Rectal smooth muscle tissue (tissue), 1 donor: ENCODE measurements at regions not wholly inside any gene's neighbourhood (a gene's known extent, or its start where the extent isn't known, plus 50 kb on each side); places are given as distances from the start of the nearest gene placed in this dataset.

ENCODE experiments used
- H3K27ac ChIP-seq: one replicate; pipeline ENCODE4 v1.7.0; 2013; ENCODE audit warnings: low read depth, low read length, inconsistent platforms
- H3K27me3 ChIP-seq: one replicate; pipeline ENCODE4 v1.7.0; 2013; ENCODE audit warnings: low read length; ENCODE audit not compliant: control insufficient read depth, insufficient read depth
- H3K36me3 ChIP-seq: one replicate; pipeline ENCODE4 v1.7.0; 2013; ENCODE audit warnings: low read length; ENCODE audit not compliant: control insufficient read depth, insufficient read depth
- H3K4me1 ChIP-seq: one replicate; pipeline ENCODE4 v1.7.0; 2013; ENCODE audit warnings: low read length; ENCODE audit not compliant: control insufficient read depth, insufficient read depth
- H3K4me3 ChIP-seq: one replicate; pipeline ENCODE4 v1.7.0; 2013; ENCODE audit warnings: low read length
- H3K9ac ChIP-seq: one replicate; pipeline ENCODE4 v1.7.0; 2013; ENCODE audit warnings: low read length

DNA sequence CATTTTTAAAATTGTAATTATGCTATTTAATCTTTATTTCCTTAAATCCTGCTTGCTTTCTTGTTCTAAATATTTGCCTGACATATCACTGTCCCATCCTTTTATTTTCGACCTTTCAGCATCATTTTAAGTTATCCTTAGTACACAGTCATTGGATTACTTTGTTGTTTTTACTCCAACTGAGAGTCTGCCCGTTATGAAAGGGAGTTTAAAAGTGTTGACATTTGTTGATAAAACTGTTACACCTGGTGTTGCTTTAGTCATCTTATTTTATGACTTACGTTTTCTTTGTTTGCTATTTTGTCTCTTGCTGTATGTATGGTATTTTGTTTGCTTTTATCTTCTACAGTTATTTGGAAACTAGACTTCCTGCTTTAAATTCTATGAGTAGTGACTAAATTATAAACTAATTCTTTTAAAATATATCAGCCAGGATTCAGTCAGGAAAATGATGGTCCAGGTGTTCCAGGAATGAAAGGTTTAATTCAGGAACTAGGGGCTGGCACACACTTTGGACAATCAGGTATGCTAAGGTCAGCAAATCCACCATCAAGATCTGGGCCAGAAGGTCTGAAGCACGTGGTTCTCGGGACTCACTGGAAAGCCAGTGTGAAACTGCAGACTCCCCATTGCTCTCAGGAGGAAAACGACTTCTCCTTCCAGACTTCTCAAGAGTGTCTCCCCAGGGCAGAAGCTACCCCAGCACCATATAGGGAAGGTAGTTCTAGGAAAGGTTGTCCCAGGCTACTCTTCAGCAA is 86.0 kb downstream of the RASSF10 start:
- Histone ChIP-seq H3K27ac (no peak overlapping the region), H3K36me3 (no peaks in the 10 kb centered on the region), H3K4me1 (no peaks in the 10 kb centered on the region), H3K27me3 (no peaks in the 10 kb centered on the region), H3K4me3 (no peak overlapping the region), H3K9ac (no peak overlapping the region)

DNA sequence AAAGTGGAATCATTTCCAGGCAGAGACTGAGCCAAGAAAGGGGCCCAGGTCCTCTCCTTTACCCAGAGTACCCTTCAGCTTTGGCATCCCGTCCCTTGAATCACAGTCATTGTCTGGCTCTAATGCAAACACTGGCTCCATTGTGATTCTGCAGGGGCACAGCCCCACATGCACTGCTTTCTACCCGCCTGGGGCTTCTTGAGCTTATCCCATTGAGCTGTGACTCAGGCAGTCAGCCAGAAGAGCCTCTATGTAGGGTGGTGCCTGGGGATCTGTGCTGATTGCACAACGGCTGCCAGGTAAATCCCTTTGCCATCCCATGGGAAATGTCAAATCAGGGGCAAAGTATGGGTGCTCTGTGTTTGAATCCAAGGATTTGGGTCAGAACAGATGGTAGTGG is 88.9 kb downstream of the RASSF10 start:
- Histone ChIP-seq H3K27ac (no peak overlapping the region), H3K4me3 (no peak overlapping the region), H3K27me3 (no peaks in the 10 kb centered on the region)

DNA sequence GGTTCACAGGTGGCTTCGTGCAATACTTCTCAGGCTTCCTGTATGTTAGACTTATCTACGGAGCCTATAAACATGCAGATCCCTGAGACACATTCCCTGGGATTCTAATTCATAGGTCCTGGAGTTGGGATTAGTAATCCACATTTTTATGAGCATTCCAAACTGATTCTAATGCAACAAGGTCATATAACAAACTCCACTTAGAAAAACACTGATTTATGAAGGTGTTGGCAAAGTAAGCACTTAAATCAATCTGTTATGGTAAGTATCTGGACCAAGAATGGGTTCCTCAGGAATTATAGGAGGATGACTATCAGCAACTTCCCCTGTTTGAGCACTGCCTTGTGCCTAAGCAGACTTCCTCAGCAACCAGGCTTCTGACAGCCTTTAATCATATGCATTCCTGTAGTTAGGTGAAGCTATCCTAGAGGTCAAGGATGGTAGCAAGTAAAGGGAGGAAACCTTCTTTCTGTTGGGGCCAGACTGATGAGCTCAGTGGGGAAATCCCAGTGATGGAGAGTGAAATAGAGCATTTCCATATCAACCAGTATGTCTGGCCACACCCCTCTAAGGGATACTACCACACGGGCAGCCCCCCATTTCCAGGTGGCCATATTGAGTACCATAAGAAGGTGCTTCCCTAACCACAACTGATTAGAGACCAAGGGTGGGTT is 89.6 kb downstream of the RASSF10 start:
- Histone ChIP-seq H3K9ac (no peak overlapping the region), H3K27ac (no peak overlapping the region), H3K4me3 (no peak overlapping the region), H3K27me3 (no peaks in the 10 kb centered on the region), H3K36me3 (no peaks in the 10 kb centered on the region), H3K4me1 (no peaks in the 10 kb centered on the region)

More for the DNA sequence above, 88.9 kb downstream of the RASSF10 start:
- no peaks in the 10 kb centered on the region for H3K4me1 ChIP-seq
- H3K36me3 ChIP-seq, result no peaks in the 10 kb centered on the region
- H3K9ac ChIP-seq, result no peak overlapping the region

DNA sequence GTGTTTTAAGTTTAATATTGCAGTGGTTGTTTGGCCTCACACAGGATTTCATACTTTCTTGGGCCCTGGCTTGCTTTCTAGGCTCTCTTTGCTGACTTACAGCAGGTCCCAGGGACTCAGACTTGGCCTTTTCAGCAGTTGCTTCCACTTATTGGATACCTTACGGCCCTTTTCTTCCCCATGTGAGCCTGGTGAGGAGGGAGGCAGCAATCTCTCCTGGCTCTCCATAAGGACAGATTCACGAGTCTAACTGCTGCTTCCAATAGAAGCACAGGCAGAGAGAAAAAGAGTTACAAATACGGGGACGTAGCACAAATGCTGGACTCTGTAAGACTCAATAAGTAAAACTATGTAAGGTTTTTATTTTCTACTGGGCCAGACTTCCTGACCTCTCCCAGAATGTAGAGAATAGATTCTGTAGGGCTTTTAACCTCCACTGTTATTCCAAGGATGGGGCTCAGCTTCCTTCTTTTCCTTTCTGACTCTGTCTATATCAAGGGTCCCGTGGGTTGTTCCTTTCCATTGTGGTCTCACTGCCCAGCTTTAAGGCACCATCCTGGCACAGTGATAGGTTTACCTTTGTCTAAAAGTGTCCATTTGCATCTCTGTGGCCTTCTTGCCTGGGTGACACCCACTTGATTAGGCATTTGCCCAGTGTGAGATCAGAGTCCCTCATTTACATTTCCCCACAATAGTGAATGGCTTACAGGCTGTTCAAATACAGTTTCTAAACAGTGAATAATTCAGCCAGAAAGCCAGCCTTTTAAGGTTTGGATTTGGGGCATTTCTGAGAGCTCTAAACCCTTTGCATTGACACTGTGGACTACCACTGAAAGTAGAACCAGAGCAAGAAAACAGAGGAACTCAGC is 92.8 kb downstream of the RASSF10 start:
- no peaks in the 10 kb centered on the region for H3K4me1 ChIP-seq
- H3K4me3 ChIP-seq, result no peak overlapping the region
- H3K27me3 ChIP-seq, result no peaks in the 10 kb centered on the region
- H3K9ac ChIP-seq, result no peak overlapping the region
- no peaks in the 10 kb centered on the region for H3K36me3 ChIP-seq
- no peak overlapping the region for H3K27ac ChIP-seq

DNA sequence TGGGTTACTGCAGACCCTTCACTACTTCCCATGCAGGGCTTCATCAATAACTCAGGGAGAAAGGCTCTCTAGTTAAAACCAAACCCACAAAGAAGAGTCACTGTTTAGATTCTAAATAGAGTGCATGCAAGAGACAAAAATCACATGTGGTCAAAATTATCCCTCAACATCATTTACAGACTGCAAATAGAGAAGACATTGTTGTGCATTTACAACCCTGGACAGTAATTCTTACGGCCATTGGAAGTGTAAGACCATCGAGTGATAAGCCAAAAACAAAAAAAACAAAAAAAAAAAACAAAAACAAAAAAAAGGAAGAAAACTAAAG is 93.4 kb downstream of the RASSF10 start:
- Histone ChIP-seq H3K4me1 (no peaks in the 10 kb centered on the region), H3K9ac (no peak overlapping the region), H3K27me3 (no peaks in the 10 kb centered on the region), H3K4me3 (no peak overlapping the region), H3K36me3 (no peaks in the 10 kb centered on the region), H3K27ac (no peak overlapping the region)

DNA sequence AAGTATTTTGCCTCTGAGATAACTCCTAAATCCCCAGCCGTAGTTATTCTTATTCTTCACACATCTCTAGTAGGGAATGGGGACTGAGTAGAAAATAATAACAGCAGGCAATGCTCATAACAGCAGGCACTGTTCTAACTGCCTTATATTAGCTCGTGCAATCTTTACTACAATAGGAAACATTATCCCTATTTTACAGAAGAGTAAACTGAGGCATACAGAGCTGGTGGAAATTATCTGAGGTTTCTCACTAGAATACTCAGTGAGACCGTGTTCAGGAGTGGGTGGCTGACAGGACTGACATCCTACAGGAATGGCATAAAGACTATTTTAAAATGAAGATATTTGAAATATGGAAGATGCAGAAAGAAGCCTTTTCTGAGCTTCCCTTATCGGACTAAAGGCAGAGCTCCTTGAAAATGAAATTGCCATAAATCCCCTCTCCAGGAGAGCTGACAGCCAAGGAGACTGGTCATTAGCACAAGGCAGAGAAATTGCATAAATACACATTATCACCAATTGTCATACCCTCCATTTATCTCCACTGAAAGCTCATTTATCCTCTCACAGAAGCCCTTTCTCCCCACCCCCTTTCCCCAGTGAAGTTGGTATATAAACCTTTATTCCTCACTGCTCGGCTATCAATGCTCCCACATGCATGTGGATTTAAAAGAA is 93.9 kb downstream of the RASSF10 start:
- Histone ChIP-seq H3K27ac (no peak overlapping the region), H3K4me1 (no peaks in the 10 kb centered on the region), H3K4me3 (no peak overlapping the region), H3K9ac (no peak overlapping the region), H3K27me3 (no peaks in the 10 kb centered on the region), H3K36me3 (no peaks in the 10 kb centered on the region)

DNA sequence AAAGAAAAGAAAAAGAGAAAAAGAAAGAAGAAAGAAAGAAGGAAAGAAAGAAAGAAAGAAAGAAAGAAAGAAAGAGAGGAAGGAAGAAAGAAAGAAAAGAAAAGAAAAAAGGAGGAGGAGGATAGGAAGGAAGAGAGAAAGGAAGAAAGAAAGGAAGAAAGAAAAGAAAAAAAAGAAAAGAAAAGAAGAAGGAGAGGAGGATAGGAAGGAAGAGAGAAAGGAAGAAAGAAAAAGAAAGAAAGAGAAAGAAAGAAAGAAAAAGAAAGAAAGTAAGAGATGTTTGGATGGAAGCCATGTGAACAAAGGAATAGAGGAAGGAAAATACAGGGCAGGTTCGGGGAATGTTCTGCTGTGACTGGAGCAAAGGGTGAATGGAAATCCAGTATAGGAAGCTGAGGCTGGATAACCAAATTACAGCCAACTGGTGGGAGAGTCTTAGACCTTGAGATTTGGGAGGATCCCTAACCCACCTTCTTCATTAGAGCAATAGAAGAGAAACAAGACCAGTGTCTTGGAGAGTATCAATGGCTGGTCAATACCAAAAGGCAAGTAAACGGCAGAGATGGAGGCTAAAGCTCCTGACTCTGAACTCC is 94.9 kb downstream of the RASSF10 start:
- Histone ChIP-seq H3K4me3 (no peak overlapping the region), H3K9ac (no peak overlapping the region), H3K27me3 (no peaks in the 10 kb centered on the region), H3K4me1 (no peaks in the 10 kb centered on the region), H3K36me3 (no peaks in the 10 kb centered on the region), H3K27ac (no peak overlapping the region)

DNA sequence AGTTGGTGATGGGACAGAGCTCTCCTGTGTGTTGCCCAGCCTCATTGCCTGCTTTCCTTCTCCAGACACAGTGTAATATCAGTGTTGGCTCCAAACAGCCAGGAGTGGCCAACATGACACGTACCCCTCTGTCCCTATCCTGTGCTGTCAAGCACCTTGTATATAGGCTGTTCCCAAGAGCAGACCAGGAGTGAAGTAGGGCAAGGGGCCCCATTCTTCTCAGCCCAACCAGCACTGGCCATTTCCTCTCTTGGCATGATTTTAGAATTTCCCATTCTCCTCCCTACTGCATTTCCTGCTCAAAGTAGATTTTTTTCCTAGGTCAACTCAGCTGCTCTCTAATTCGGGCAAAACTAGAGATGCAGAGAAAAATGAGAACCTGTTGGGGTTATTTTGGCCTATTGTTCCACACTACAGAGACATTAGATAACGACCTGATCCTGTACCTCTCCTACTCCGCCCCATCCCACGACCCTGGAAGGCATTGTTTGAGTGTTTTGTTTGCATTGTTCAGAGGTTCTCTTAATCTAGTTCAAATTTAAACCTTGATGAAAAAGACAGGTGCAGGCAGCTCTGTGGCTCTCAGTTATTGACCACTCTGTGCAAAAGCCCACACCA is 95.6 kb downstream of the RASSF10 start:
- H3K27ac ChIP-seq, result no peak overlapping the region
- H3K4me1 ChIP-seq, result no peaks in the 10 kb centered on the region
- H3K36me3 ChIP-seq, result no peaks in the 10 kb centered on the region
- no peak overlapping the region for H3K4me3 ChIP-seq
- H3K27me3 ChIP-seq, result no peaks in the 10 kb centered on the region
- no peak overlapping the region for H3K9ac ChIP-seq

DNA sequence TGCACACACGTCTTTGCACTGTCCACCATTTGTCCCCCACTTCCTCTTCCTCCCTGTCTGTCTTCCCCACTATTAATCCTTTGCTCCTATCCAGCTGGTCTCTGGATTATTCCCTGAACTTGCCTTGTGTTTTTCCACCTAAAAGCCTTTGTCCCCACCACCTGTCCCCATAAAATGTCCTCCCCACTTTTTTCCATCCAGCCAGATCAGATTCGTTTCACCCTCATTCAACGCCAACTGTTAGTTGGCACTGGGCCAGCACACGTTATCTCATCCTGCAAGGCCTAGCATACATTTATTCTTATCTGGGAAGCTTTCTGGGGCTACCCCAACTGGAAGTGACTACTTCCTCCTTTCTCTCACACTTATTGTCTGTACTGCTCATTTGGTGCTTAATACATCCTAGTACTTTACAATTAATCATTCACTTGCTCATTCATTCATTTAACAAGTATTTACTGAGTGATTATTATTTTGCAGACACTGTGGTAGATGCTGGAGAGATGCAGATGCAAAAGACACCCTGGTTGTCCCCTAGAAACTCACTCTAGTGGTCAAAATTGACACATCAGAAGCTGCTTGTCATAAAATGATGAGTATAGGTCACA is 96.2 kb downstream of the RASSF10 start:
- Histone ChIP-seq H3K27me3 (no peaks in the 10 kb centered on the region), H3K4me1 (no peaks in the 10 kb centered on the region), H3K4me3 (no peak overlapping the region), H3K27ac (no peak overlapping the region), H3K36me3 (no peaks in the 10 kb centered on the region), H3K9ac (no peak overlapping the region)

DNA sequence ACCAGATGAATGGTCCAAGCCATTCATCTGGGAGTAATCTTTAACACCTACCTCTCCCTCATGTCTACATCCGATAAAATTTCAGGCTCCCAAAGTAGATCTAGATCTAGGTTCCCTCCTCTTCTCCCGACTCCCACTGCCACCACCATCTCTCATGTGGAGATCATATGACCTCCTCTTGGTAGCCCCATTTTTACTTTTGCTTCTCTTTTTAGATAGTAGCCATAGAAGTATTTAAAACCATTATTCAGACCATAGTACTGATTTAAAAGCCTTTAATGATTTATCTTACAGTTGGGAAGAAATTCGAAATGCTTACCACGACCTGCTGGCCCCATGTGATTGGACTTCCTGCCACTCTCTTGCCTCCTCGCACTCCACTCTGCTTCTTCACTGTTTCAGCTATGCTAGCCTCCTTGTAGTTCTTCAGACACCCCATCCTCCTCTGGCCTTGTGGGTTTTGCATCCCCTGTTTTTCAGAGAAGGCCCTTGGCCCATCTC is 98.5 kb downstream of the RASSF10 start:
- H3K27ac ChIP-seq, result no peak overlapping the region
- no peaks in the 10 kb centered on the region for H3K27me3 ChIP-seq
- no peak overlapping the region for H3K4me3 ChIP-seq
- no peak overlapping the region for H3K9ac ChIP-seq
- H3K4me1 ChIP-seq, result no peaks in the 10 kb centered on the region
- no peaks in the 10 kb centered on the region for H3K36me3 ChIP-seq

DNA sequence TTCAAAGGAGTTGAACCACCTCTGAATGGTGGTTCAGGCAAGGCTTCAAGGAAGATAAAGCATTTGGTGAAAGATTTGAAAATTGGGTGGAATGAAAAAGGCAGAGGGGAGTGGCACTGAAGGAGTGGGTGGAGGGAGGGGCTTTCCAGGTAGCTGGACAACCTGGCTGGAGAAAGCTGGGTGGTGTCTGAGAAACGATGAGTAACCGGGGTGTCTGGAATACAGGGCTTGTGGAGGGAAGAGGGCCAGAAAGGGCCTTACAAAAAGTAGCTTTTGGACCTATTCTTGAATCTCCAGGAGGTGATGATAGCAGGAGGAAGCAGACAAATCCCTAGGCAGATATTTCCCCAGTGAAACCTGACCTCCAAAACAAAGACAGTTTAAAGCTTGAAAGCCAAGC is 99.3 kb downstream of the RASSF10 start:
- Histone ChIP-seq H3K9ac (no peak overlapping the region), H3K36me3 (no peaks in the 10 kb centered on the region), H3K4me3 (no peak overlapping the region), H3K4me1 (no peaks in the 10 kb centered on the region), H3K27me3 (no peaks in the 10 kb centered on the region), H3K27ac (no peak overlapping the region)
